ENCODE measurements at regions not wholly inside any gene's neighbourhood (a gene's known extent, or its start where the extent isn't known, plus 50 kb on each side); places are given as distances from the start of the nearest gene placed in this dataset.
"Not testable (repeated sequence)": the region's sequence is repeated elsewhere in the genome, so short reads cannot be mapped to it uniquely, and the experiment has no call there.

GRCh38 chr11:80944758-80945157, 1503.9 kb upstream of the TENM4 start:
- DNase-seq (ENCODE audit: low spot score): no peak

GRCh38 chr11:80943226-80943625, 1502.4 kb upstream of the TENM4 start:
- DNase-seq (ENCODE audit: low spot score): no peak

- DNase-seq (ENCODE audit: low spot score): no peak
Measured at GRCh38 chr11:80937842-80938241, 1497.0 kb upstream of the TENM4 start.

- DNase-seq (ENCODE audit: low spot score): no peak
Measured at GRCh38 chr11:80930038-80930437, 1489.2 kb upstream of the TENM4 start.

- no peak for DNase-seq (ENCODE audit: low spot score)
Measured at GRCh38 chr11:80929031-80929805, 1488.4 kb upstream of the TENM4 start.

GRCh38 chr11:80925321-80925720, 1484.5 kb upstream of the TENM4 start:
- DNase-seq (ENCODE audit: low spot score): no peak

- not testable (repeated sequence) for DNase-seq (ENCODE audit: low spot score)
Measured at GRCh38 chr11:80921310-80921709, 1480.5 kb upstream of the TENM4 start.

GRCh38 chr11:80916173-80916798, 1475.5 kb upstream of the TENM4 start:
- no peak for DNase-seq (ENCODE audit: low spot score)

GRCh38 chr11:80914311-80914710, 1473.5 kb upstream of the TENM4 start:
- no peak for DNase-seq (ENCODE audit: low spot score)

- no peak for DNase-seq (ENCODE audit: low spot score)
Measured at GRCh38 chr11:80911666-80912065, 1470.8 kb upstream of the TENM4 start.

- DNase-seq (ENCODE audit: low spot score): no peak
Measured at GRCh38 chr11:80900265-80900664, 1459.4 kb upstream of the TENM4 start.

- no peak for DNase-seq (ENCODE audit: low spot score)
Measured at GRCh38 chr11:80899381-80899780, 1458.6 kb upstream of the TENM4 start.

- no peak for DNase-seq (ENCODE audit: low spot score)
Measured at GRCh38 chr11:80898910-80899309, 1458.1 kb upstream of the TENM4 start.

- DNase-seq (ENCODE audit: low spot score): no peak
Measured at GRCh38 chr11:80886684-80887083, 1445.9 kb upstream of the TENM4 start.

- no peak for DNase-seq (ENCODE audit: low spot score)
Measured at GRCh38 chr11:80873310-80873999, 1432.6 kb upstream of the TENM4 start.

GRCh38 chr11:80872116-80872728, 1431.4 kb upstream of the TENM4 start:
- DNase-seq (ENCODE audit: low spot score): no peak

- DNase-seq (ENCODE audit: low spot score): no peak
Measured at GRCh38 chr11:80868831-80869230, 1428.0 kb upstream of the TENM4 start.

GRCh38 chr11:80862011-80862410, 1421.2 kb upstream of the TENM4 start:
- no peak for DNase-seq (ENCODE audit: low spot score)

- no peak for DNase-seq (ENCODE audit: low spot score)
Measured at GRCh38 chr11:80861193-80861592, 1420.4 kb upstream of the TENM4 start.

- DNase-seq (ENCODE audit: low spot score): no peak
Measured at GRCh38 chr11:80860632-80861031, 1419.8 kb upstream of the TENM4 start.

GRCh38 chr11:80856066-80856465, 1415.2 kb upstream of the TENM4 start:
- no peak for DNase-seq (ENCODE audit: low spot score)

GRCh38 chr11:80855426-80855825, 1414.6 kb upstream of the TENM4 start:
- no peak for DNase-seq (ENCODE audit: low spot score)

- DNase-seq (ENCODE audit: low spot score): no peak
Measured at GRCh38 chr11:80849253-80849652, 1408.4 kb upstream of the TENM4 start.

Data from germinal center (tissue), 1 donor.